GM19452 (cell line): ENCODE measurements at regions not wholly inside any gene's neighbourhood (a gene's known extent, or its start where the extent isn't known, plus 50 kb on each side); places are given as distances from the start of the nearest gene placed in this dataset.

Experiments
- ATAC-seq: cut with Tn5 transposase; IDR thresholded peaks from one replicate; pipeline ENCODE4 v1.9.1; 2021; ENCODE audit not compliant: unreplicated experiment

DNA sequence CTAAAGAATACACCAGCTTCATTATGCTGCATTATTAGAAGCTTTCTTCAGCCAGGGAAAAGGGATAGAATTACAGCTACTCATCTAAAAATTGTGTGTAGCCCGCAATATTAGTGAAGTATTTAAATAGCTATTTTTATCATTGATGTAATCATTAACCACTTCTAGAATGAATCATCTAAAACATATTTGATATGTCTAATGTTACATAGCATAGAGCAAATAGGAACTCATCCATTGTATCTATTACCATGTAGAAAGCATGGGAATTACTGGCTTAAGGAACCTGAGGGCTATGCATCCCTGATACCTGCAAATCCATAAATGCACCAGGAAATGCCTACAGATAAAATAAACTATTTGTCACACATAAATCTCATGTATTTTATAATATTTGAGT lies 54.5 kb upstream of the VGLL3 start:
- no peak for ATAC-seq

DNA sequence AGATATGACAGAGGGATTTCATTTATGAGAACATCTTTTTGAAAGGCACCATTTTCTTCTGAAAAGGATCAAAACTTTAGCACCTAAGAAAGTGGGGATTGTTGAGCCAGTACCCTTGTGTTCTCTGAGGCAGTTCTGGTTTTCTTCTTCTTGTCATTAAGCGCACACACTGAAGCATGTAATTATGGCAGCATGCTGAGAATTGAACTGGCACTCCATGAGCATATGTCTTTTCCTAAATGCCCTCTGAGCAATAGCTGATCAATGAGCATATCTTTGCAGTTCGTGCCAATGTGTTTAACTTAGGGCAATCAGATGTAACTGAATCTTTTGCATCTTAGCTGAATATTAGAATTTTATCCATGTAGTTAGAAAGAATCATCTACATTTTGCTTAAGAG lies 53.9 kb upstream of the VGLL3 start:
- ATAC-seq = no peak

DNA sequence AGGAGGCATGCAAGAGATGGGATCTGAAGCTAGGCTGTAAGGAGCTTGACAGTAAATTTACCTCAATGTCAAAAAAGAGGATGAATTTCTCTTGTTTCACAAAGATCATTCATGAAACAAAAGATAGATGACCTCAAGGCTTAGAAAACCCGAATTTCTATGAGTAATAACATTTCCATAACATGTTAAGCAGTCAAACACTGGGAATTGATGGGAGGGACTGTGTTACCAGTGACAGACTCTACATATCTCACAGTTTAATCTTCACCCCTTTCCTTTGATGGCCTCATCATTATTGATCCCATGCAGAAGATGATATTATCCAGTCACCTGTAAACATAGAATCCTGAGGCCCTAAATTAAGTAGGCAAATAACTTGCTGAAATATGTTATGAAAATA lies 53.5 kb upstream of the VGLL3 start:
- ATAC-seq = no peak

DNA sequence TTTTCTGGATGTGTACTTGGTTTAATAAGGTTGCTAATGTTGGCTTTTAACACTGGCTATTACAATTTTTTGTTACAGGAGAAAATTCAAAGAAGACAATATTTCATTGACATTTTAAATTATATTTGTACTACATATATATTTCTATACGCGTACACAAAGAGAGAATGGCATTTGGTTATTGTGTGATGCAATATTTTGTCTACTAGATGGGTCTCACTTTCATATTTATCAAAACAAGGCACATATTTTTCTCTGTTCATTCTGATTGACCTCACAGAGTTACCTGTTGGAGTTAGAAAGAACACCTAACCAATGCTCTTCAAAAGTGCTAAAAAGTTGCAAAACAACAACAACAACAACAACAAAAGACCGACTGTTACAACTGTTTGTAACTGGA lies 50.2 kb upstream of the VGLL3 start:
- no peak for ATAC-seq
